ENCODE measurements at regions not wholly inside any gene's neighbourhood (a gene's known extent, or its start where the extent isn't known, plus 50 kb on each side); places are given as distances from the start of the nearest gene placed in this dataset.

- H3K36me3 Mint-ChIP-seq (ENCODE audit: insufficient read depth in 1 of 3, low read depth in 3 of 3): no peaks in the 10 kb centered on the region; a peak in 1 of 7 replicates
- Histone ChIP-seq H3K4me2 (ENCODE audit: insufficient read depth, insufficient read length, low read length) (no peak overlapping the region), H2BK120ac (ENCODE audit: low read depth, low read length, poor library complexity, severe bottlenecking) (no peak overlapping the region), H2BK20ac (ENCODE audit: low read depth, low read length, poor library complexity, severe bottlenecking) (no peak overlapping the region), H3K79me1 (ENCODE audit: insufficient read depth, low read depth, low read length, poor library complexity, severe bottlenecking) (no peaks in the 10 kb centered on the region), H4K20me1 (ENCODE audit: control insufficient read depth, insufficient read depth, insufficient read length) (no peaks in the 10 kb centered on the region), H3K4ac (ENCODE audit: low read depth, low read length) (no peak overlapping the region), H4K5ac (ENCODE audit: insufficient read length, low read depth, low read length) (no peak overlapping the region), H3K23ac (ENCODE audit: insufficient read length, low read depth, low read length) (no peak overlapping the region), H3T11ph (ENCODE audit: low read length) (no peak overlapping the region), H2AK5ac (ENCODE audit: insufficient read length, low read length) (no peak overlapping the region), H3K14ac (ENCODE audit: insufficient read depth, low read length) (no peak overlapping the region), H3K18ac (ENCODE audit: insufficient read length, low read depth, low read length) (no peak overlapping the region), H3K79me2 (ENCODE audit: insufficient read depth, low read length) (no peaks in the 10 kb centered on the region), H3K27ac (ENCODE audit: insufficient read length, low read depth, low read length) (no peak overlapping the region), H2BK5ac (ENCODE audit: insufficient read length, low read length) (no peak overlapping the region), H3K9ac (ENCODE audit: extremely low read depth, insufficient read length, low read length) (no peak overlapping the region), H4K91ac (ENCODE audit: insufficient read length, low read depth, low read length) (no peak overlapping the region), H2BK12ac (ENCODE audit: insufficient read length, low read depth, low read length) (no peak overlapping the region), H3K9me3 (ENCODE audit: control insufficient read depth, low read depth, low read length) (no peaks in the 10 kb centered on the region), H3K27me3 (ENCODE audit: insufficient read depth, low read length) (no peaks in the 10 kb centered on the region; the same call in 1 of the 2 replicates), H2BK15ac (ENCODE audit: low read depth, low read length) (no peak overlapping the region), H2AFZ (ENCODE audit: low read length) (no peak overlapping the region), H3K23me2 (ENCODE audit: insufficient read length, low read depth, low read length, poor library complexity, severe bottlenecking) (peaks cover 10% of the 10 kb centered on the region), H3K56ac (ENCODE audit: insufficient read length, low read depth, low read length) (no peak overlapping the region), H3K4me1 (ENCODE audit: insufficient read depth, low read length) (peaks cover 2% of the 10 kb centered on the region; the same call in 1 of the 2 replicates), H4K8ac (replicated peaks; ENCODE audit: insufficient read length, low read depth, low read length) (no peak overlapping the region)
- peak; percentile 26 for DNase-seq
- TF ChIP-seq CTCF (conservative IDR thresholded peaks at IDR 0.05): no peak
- H3K4me1 Mint-ChIP-seq: peaks cover 35 to 39% of the 10 kb centered on the region in 2 experiments
- peak overlapping the region in 1 of 2 experiments; percentile 52; a peak in 2 of 5 replicates for H3K4me3 Mint-ChIP-seq
- H3K27me3 Mint-ChIP-seq (ENCODE audit: low read depth): peaks cover 46% of the 10 kb centered on the region
- no peak overlapping the region for H3K27ac Mint-ChIP-seq
- peaks cover 4% of the 10 kb centered on the region in 2 experiments; a peak in 4 of 5 replicates for H3K9me3 Mint-ChIP-seq
- no CpG with 5 or more reads among the region's 13 CpGs for WGBS (ENCODE audit: extremely low coverage, insufficient read length, low lambda C conversion rate)
Observed at GRCh38 chr15:70375006-70375431, 277.3 kb upstream of the TLE3 start.
